ENCODE measurements at regions not wholly inside any gene's neighbourhood (a gene's known extent, or its start where the extent isn't known, plus 50 kb on each side); places are given as distances from the start of the nearest gene placed in this dataset.

GRCh38 chr3:145864336-145864735 is 296.6 kb downstream of the PLOD2 start:
- Histone ChIP-seq H3K79me1 (ENCODE audit: insufficient read depth, low read depth, low read length, poor library complexity, severe bottlenecking) (no peaks in the 10 kb centered on the region), H3K23me2 (ENCODE audit: insufficient read length, low read depth, low read length, poor library complexity, severe bottlenecking) (no peaks in the 10 kb centered on the region), H3K4me1 (ENCODE audit: insufficient read depth, low read length) (no peaks in the 10 kb centered on the region; the same call in 1 of the 2 replicates), H2AFZ (ENCODE audit: low read length) (no peak overlapping the region), H3K79me2 (ENCODE audit: insufficient read depth, low read length) (no peaks in the 10 kb centered on the region), H4K20me1 (ENCODE audit: control insufficient read depth, insufficient read depth, insufficient read length) (no peaks in the 10 kb centered on the region), H3K4me2 (ENCODE audit: insufficient read depth, insufficient read length, low read length) (no peak overlapping the region), H3K9ac (ENCODE audit: extremely low read depth, insufficient read length, low read length) (no peak overlapping the region), H4K5ac (ENCODE audit: insufficient read length, low read depth, low read length) (no peak overlapping the region), H2BK5ac (ENCODE audit: insufficient read length, low read length) (no peak overlapping the region), H2BK120ac (ENCODE audit: low read depth, low read length, poor library complexity, severe bottlenecking) (no peak overlapping the region), H3K18ac (ENCODE audit: insufficient read length, low read depth, low read length) (no peak overlapping the region), H3K27ac (ENCODE audit: insufficient read length, low read depth, low read length) (no peak overlapping the region), H3K4ac (ENCODE audit: low read depth, low read length) (no peak overlapping the region), H3K27me3 (ENCODE audit: insufficient read depth, low read length) (no peaks in the 10 kb centered on the region), H3T11ph (ENCODE audit: low read length) (no peak overlapping the region), H4K8ac (replicated peaks; ENCODE audit: insufficient read length, low read depth, low read length) (no peak overlapping the region), H2BK12ac (ENCODE audit: insufficient read length, low read depth, low read length) (no peak overlapping the region), H4K91ac (ENCODE audit: insufficient read length, low read depth, low read length) (no peak overlapping the region), H3K23ac (ENCODE audit: insufficient read length, low read depth, low read length) (no peak overlapping the region), H2BK20ac (ENCODE audit: low read depth, low read length, poor library complexity, severe bottlenecking) (no peak overlapping the region), H3K56ac (ENCODE audit: insufficient read length, low read depth, low read length) (no peak overlapping the region), H2BK15ac (ENCODE audit: low read depth, low read length) (no peak overlapping the region), H2AK5ac (ENCODE audit: insufficient read length, low read length) (no peak overlapping the region), H3K9me3 (ENCODE audit: control insufficient read depth, low read depth, low read length) (no peaks in the 10 kb centered on the region), H3K14ac (ENCODE audit: insufficient read depth, low read length) (no peak overlapping the region)
- Mint-ChIP-seq H3K4me1 (peaks cover 9 to 10% of the 10 kb centered on the region in 2 experiments), H3K27ac (peak overlapping the region in 2 of 3 experiments; percentile 17 to 37; a peak in 1 of 7 replicates), H3K36me3 (ENCODE audit: insufficient read depth in 1 of 3, low read depth in 3 of 3) (no peaks in the 10 kb centered on the region), H3K9me3 (no peaks in the 10 kb centered on the region), H3K27me3 (ENCODE audit: low read depth) (no peaks in the 10 kb centered on the region), H3K4me3 (no peak overlapping the region)
- no peak for DNase-seq
- no peak for TF ChIP-seq CTCF (conservative IDR thresholded peaks at IDR 0.05)
- no CpG with 5 or more reads among the region's 2 CpGs for WGBS (ENCODE audit: extremely low coverage, insufficient read length, low lambda C conversion rate)

Data from H9 (cell line).